Mucosa of descending colon (tissue), 3 donors: ENCODE measurements at regions not wholly inside any gene's neighbourhood (a gene's known extent, or its start where the extent isn't known, plus 50 kb on each side); places are given as distances from the start of the nearest gene placed in this dataset.
A peak's percentile ranks its signal among the peaks of the same experiment; 100 is the strongest.

ENCODE experiments used
- ATAC-seq: fragments of 200-7000 bp; cut with Tn5 transposase; one replicate; pipeline ENCODE4 v1.9.1; 2020; ENCODE audit warnings: mild to moderate bottlenecking, moderate library complexity
- DNase-seq, 3 donors: peaks; one replicate each; pipeline ENCODE4 v3.0.0-alpha.2; 2020
- H3K36me3 ChIP-seq: fragments of 200-600 bp; one replicate; pipeline ENCODE4 v1.8.0; 2021; ENCODE audit warnings: low read depth, mild to moderate bottlenecking
- H3K4me1 ChIP-seq: fragments of 200-600 bp; one replicate; pipeline ENCODE4 v1.8.0; 2021; ENCODE audit warnings: low read depth, mild to moderate bottlenecking
- H3K4me3 ChIP-seq: fragments of 200-600 bp; one replicate; pipeline ENCODE4 v1.8.0; 2021; ENCODE audit warnings: mild to moderate bottlenecking
- H3K9me3 ChIP-seq: fragments of 200-600 bp; one replicate; pipeline ENCODE4 v1.8.0; 2021; ENCODE audit warnings: mild to moderate bottlenecking
- intact Hi-C, 2 donors: fragments of 100-400 bp; cut with DNase I in 1 of 2; cut with micrococcal nuclease in 1 of 2; formaldehyde crosslinking; loops; one replicate each; pipeline versions ENCODE4 v1.11.0 to v1.11.1; 2022; cut with DNase I, micrococcal nuclease
- TF ChIP-seq, protein P1 (sequence below): fragments of 200-600 bp; IDR thresholded peaks from one replicate; pipeline ENCODE4 v1.8.0; 2022; ENCODE audit warnings: antibody characterized with exemption, mild to moderate bottlenecking
- donor health status: DM: no; HTN: no; CAD: no; lungs with moderate emphysema.
- donor health status: DM: no; HTN: no; CAD: no.
- donor health status: DM: no; HTN: yes; CAD: no.

DNA sequence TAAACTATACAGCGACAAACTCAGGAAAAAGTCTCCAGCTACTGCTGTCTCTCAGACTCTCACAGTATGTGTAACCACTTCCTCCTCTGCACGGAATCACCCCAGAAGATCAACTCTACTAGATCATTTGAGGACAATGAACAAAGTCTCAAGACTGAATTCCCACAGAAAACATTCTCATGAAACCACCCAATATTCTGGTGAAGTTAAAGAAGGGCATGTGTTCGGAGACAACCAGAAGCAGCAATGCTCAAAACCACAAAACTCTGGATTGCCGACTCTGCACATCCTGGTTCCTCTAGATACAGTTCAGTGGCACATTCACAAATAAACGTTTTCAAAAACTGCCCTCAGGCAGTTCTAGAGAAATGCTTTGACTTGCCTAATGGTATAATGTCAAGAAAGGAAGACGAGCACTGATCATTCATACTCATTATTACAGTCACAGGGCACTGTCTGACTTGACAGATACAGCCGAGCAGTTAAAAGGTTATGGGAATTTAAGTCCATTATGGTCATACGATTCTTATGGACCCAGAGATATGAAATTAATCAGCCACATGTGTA lies 91.9 kb upstream of the STK17B start:
- intact Hi-C loops = no loop called here

DNA sequence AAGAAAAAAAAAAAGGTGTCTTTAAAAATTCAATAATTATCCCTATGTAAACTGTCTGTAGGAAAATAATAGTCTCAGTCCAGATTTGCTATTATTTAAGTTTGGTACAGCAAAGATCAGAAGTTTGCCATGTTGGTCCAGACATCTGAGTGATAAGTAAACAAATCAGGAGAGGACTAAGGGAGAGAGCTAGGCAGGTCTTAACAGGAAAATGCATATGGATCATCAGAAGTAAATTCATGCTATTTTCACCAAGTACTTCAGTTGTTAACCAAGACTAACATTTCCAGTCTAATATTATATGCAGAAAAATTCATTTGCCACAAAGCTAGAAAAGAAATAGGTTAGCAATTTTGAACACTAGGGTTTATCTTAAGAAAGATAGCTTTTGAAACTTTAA lies 95.0 kb upstream of the STK17B start:
- intact Hi-C loops = no loop called here
- DNase-seq (no peak), ATAC-seq (no peak)
- Histone ChIP-seq H3K36me3 (no peaks in the 10 kb centered on the region), H3K4me1 (peaks cover 18% of the 10 kb centered on the region), H3K4me3 (no peak overlapping the region), H3K9me3 (no peaks in the 10 kb centered on the region)
- TF ChIP-seq, protein P1, sequence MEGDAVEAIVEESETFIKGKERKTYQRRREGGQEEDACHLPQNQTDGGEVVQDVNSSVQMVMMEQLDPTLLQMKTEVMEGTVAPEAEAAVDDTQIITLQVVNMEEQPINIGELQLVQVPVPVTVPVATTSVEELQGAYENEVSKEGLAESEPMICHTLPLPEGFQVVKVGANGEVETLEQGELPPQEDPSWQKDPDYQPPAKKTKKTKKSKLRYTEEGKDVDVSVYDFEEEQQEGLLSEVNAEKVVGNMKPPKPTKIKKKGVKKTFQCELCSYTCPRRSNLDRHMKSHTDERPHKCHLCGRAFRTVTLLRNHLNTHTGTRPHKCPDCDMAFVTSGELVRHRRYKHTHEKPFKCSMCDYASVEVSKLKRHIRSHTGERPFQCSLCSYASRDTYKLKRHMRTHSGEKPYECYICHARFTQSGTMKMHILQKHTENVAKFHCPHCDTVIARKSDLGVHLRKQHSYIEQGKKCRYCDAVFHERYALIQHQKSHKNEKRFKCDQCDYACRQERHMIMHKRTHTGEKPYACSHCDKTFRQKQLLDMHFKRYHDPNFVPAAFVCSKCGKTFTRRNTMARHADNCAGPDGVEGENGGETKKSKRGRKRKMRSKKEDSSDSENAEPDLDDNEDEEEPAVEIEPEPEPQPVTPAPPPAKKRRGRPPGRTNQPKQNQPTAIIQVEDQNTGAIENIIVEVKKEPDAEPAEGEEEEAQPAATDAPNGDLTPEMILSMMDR = no peak

More for the DNA sequence above, 91.9 kb upstream of the STK17B start:
- ATAC-seq (peak; percentile 87), DNase-seq (peak in 1 of 3 donors; percentile 38)
- H3K4me1 ChIP-seq = peaks cover 2% of the 10 kb centered on the region
- TF ChIP-seq, protein P1 = no peak
- H3K4me3 ChIP-seq = no peak overlapping the region
- H3K9me3 ChIP-seq = no peaks in the 10 kb centered on the region
- H3K36me3 ChIP-seq = no peaks in the 10 kb centered on the region

DNA sequence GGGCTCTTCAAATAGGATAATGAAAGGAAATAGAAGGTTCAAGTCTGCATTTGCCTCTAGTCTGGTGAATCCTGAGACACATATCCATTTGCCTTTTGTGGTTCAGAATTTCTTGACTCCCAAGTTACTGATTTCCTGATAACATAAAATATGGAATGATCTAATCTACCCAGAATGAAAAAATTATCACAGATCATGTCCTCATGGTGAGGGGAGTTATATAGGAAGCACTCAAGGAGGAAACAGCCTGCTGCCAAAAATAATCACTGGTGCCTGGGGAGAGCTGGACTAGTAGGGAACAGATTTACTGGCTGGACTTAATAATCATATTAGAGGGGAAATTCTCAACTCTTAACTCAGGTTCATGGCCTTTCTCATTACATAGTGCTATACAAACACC lies 95.5 kb upstream of the STK17B start:
- Histone ChIP-seq H3K4me1 (peaks cover 18% of the 10 kb centered on the region), H3K9me3 (no peaks in the 10 kb centered on the region), H3K36me3 (no peaks in the 10 kb centered on the region), H3K4me3 (no peak overlapping the region)
- TF ChIP-seq, protein P1 = no peak
- intact Hi-C loops = no loop called here
- ATAC-seq (no peak), DNase-seq (no peak)

DNA sequence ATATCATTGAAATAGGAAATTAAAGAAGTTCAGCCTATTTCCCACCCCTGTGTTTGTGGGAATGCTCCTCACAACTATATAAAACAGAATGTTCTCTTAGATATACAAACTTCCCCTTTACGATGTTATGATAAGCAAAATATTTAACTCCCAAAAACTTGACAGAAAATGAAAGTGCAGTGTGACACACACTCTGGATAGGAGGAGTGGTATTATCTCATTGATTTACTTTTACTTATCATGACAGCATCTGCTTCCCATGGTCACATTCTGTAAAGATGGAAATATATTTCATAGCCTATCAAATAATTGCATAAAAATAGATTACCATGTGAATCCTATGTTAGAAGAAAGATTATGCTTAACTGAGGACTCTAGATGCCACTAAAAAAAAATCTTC lies 96.6 kb upstream of the STK17B start:
- TF ChIP-seq, protein P1 = no peak
- H3K36me3 ChIP-seq = no peaks in the 10 kb centered on the region
- H3K4me1 ChIP-seq = peaks cover 18% of the 10 kb centered on the region
- no peak overlapping the region for H3K4me3 ChIP-seq
- intact Hi-C loops = no loop called here
- no peaks in the 10 kb centered on the region for H3K9me3 ChIP-seq
- ATAC-seq (peak; percentile 15), DNase-seq (no peak)

DNA sequence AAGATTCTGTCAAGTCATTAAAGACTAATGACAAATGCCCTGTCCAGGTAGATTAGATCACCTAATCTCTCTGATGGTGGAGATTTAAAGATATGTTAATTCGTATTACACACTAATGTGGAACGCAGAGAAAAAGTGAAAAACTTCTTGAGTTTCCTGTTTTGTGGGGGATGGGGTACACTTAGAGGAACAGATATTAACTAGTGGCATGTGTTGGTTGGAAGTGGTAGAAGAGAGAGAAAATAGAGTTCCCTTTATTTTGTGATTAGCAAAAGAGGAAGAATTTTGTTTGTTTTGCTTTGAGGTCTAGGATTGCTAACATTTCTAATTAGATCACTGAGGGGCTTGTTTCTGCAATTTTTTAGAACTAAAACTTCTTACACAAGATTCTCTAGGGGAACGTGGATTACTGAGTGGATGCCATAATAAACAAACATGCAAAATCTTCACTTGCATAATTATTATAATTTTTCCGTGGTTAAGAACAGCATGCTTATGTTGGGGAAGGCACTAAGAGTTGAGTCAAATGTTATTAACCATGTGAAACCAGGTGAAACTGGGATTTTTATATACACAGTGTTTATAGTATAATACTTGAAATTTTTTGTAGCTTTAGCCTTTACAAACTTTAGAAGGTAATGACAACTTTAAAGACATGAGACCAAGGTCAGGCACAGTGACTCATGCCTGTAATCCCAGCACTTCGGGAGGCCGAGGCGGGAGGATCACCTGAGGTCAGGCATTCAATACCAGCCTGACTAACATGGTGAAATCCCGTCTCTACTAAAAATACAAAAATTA lies 97.4 kb upstream of the STK17B start:
- Histone ChIP-seq H3K9me3 (no peaks in the 10 kb centered on the region), H3K4me3 (no peak overlapping the region), H3K36me3 (no peaks in the 10 kb centered on the region), H3K4me1 (peaks cover 18% of the 10 kb centered on the region)
- peak; percentile 67 for ATAC-seq
- TF ChIP-seq, protein P1 = no peak
- intact Hi-C loops = no loop called here
- DNase-seq = no peak
